ENCODE measurements at regions not wholly inside any gene's neighbourhood (a gene's known extent, or its start where the extent isn't known, plus 50 kb on each side); places are given as distances from the start of the nearest gene placed in this dataset.

DNA sequence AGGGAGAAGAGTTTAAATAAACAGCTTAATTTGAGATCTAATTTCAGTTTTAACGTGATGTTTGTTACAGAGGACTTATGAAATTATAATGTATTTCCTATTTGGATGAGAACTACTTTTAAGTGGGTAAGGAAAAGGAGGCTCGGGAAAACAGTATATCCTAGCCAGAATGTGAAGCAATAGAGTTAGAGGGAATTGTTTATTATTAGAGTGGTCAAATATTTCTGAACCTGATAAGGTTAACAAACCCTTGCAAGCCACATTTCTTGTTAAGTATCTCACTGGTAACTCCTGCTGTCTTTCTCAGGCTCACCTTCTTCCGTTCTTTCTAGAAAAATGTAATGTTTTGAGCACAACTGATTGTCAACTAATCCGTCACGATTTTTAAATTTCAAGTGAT is 335.1 kb upstream of the MBL2 start:
- Histone ChIP-seq H3K27ac (no peak overlapping the region), H3K4me3 (no peak overlapping the region), H3K9me3 (ENCODE audit: low read depth, low read length) (no peaks in the 10 kb centered on the region), H3K36me3 (ENCODE audit: insufficient read depth, low read length) (no peaks in the 10 kb centered on the region), H3K9ac (ENCODE audit: insufficient read length) (no peak overlapping the region)
- no peak for TF ChIP-seq POLR2AphosphoS5 (IDR thresholded peaks at IDR 0.05; ENCODE audit: borderline replicate concordance, low read depth, low read length)
- TF ChIP-seq EZH2 (IDR thresholded peaks at IDR 0.05): no peak
- no peak for TF ChIP-seq FOXP2 (optimal IDR thresholded peaks at IDR 0.05; ENCODE audit: control extremely low read depth, extremely low read length, insufficient read depth)
- DNase-seq (ENCODE audit: low read depth, low spot score): no peak

GRCh38 chr10:53102424-53102823 is 329.8 kb upstream of the MBL2 start:
- Histone ChIP-seq H3K9me3 (ENCODE audit: low read depth, low read length) (no peaks in the 10 kb centered on the region), H3K36me3 (ENCODE audit: insufficient read depth, low read length) (no peaks in the 10 kb centered on the region), H3K27ac (no peak overlapping the region), H3K9ac (ENCODE audit: insufficient read length) (no peak overlapping the region), H3K4me3 (no peak overlapping the region)
- TF ChIP-seq EZH2 (IDR thresholded peaks at IDR 0.05) (no peak), POLR2AphosphoS5 (IDR thresholded peaks at IDR 0.05; ENCODE audit: borderline replicate concordance, low read depth, low read length) (no peak), FOXP2 (optimal IDR thresholded peaks at IDR 0.05; ENCODE audit: control extremely low read depth, extremely low read length, insufficient read depth) (no peak)
- no peak for DNase-seq (ENCODE audit: low read depth, low spot score)

DNA sequence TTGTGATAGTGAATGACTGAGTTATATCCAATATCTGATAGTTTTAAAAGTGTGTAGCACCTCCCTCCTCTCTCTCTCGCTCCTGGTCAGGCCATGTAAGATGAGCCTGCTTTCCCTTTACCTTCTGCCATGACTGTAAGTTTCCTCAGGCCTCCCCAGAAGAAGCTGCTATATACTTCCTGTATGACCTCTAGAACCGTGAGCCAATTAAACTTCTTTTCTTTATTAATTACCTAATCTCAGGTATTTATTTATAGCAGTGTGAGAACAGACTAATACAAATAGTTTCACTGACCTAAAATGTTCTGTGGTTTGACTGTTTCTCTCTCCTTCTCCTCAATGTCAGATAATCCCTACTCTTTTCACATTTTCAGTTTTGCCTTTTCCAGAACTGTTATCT is 321.3 kb upstream of the MBL2 start:
- H3K9ac ChIP-seq (ENCODE audit: insufficient read length): no peak overlapping the region
- no peaks in the 10 kb centered on the region for H3K9me3 ChIP-seq (ENCODE audit: low read depth, low read length)
- DNase-seq (ENCODE audit: low read depth, low spot score): no peak
- TF ChIP-seq FOXP2 (optimal IDR thresholded peaks at IDR 0.05; ENCODE audit: control extremely low read depth, extremely low read length, insufficient read depth) (no peak), EZH2 (IDR thresholded peaks at IDR 0.05) (no peak), POLR2AphosphoS5 (IDR thresholded peaks at IDR 0.05; ENCODE audit: borderline replicate concordance, low read depth, low read length) (no peak)
- H3K27ac ChIP-seq: no peak overlapping the region
- no peak overlapping the region for H3K4me3 ChIP-seq
- no peaks in the 10 kb centered on the region for H3K36me3 ChIP-seq (ENCODE audit: insufficient read depth, low read length)

GRCh38 chr10:53091574-53091973 is 319.0 kb upstream of the MBL2 start:
- H3K9me3 ChIP-seq (ENCODE audit: low read depth, low read length): no peaks in the 10 kb centered on the region
- no peak overlapping the region for H3K27ac ChIP-seq
- no peak for DNase-seq (ENCODE audit: low read depth, low spot score)
- no peak for TF ChIP-seq EZH2 (IDR thresholded peaks at IDR 0.05)
- no peak for TF ChIP-seq FOXP2 (optimal IDR thresholded peaks at IDR 0.05; ENCODE audit: control extremely low read depth, extremely low read length, insufficient read depth)
- no peak for TF ChIP-seq POLR2AphosphoS5 (IDR thresholded peaks at IDR 0.05; ENCODE audit: borderline replicate concordance, low read depth, low read length)
- no peak overlapping the region for H3K4me3 ChIP-seq
- no peaks in the 10 kb centered on the region for H3K36me3 ChIP-seq (ENCODE audit: insufficient read depth, low read length)
- H3K9ac ChIP-seq (ENCODE audit: insufficient read length): no peak overlapping the region

DNA sequence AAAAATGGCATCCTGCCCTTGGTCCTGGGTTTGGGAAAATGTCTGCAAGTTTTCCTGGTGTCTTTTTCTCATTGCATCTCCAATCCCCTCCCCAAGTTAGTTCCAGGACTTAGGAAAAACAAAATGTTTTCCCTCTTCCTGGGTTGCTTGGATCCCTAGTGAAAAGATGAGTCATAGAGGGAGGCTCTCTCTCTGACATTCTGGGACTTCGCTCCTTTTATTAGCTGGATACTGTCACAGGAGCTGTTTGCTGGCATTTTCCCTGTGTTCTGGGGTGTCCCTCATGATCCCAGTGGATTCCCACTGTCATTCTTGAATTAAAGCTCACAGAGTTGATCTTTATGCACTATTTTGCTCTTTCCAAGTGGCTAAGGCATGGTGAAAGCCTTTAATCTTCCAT is 316.4 kb upstream of the MBL2 start:
- H3K9ac ChIP-seq (ENCODE audit: insufficient read length): no peak overlapping the region
- H3K36me3 ChIP-seq (ENCODE audit: insufficient read depth, low read length): no peaks in the 10 kb centered on the region
- no peak for DNase-seq (ENCODE audit: low read depth, low spot score)
- H3K4me3 ChIP-seq: no peak overlapping the region
- no peak overlapping the region for H3K27ac ChIP-seq
- no peak for TF ChIP-seq POLR2AphosphoS5 (IDR thresholded peaks at IDR 0.05; ENCODE audit: borderline replicate concordance, low read depth, low read length)
- TF ChIP-seq EZH2 (IDR thresholded peaks at IDR 0.05): no peak
- TF ChIP-seq FOXP2 (optimal IDR thresholded peaks at IDR 0.05; ENCODE audit: control extremely low read depth, extremely low read length, insufficient read depth): no peak
- no peaks in the 10 kb centered on the region for H3K9me3 ChIP-seq (ENCODE audit: low read depth, low read length)

- Histone ChIP-seq H3K27ac (no peak overlapping the region), H3K36me3 (ENCODE audit: insufficient read depth, low read length) (no peaks in the 10 kb centered on the region), H3K9ac (ENCODE audit: insufficient read length) (no peak overlapping the region), H3K9me3 (ENCODE audit: low read depth, low read length) (no peaks in the 10 kb centered on the region), H3K4me3 (no peak overlapping the region)
- no peak for TF ChIP-seq EZH2 (IDR thresholded peaks at IDR 0.05)
- DNase-seq (ENCODE audit: low read depth, low spot score): no peak
These were observed 306.7 kb upstream of the MBL2 start for GRCh38 chr10:53079283-53079682.

DNA sequence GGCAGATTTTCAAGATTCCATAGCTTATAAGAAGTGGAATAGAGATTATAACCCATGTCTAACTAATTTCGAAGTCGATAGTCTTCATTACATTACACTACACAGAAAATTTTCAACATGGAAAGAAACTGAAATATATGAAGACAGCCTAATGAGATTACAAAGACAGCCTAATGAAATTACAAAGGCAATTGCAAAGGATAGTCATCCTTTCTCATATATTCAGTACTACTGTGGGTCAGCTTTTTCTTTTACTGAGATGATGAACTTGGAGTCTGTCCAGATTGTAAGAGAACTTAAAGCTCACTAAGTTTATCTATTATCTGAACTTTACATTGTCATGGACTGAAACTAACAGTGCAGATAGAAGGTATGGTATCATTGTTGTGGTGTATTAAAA is 304.4 kb upstream of the MBL2 start:
- H3K36me3 ChIP-seq (ENCODE audit: insufficient read depth, low read length): no peaks in the 10 kb centered on the region
- no peak overlapping the region for H3K4me3 ChIP-seq
- no peak for TF ChIP-seq FOXP2 (optimal IDR thresholded peaks at IDR 0.05; ENCODE audit: control extremely low read depth, extremely low read length, insufficient read depth)
- no peak for TF ChIP-seq POLR2AphosphoS5 (IDR thresholded peaks at IDR 0.05; ENCODE audit: borderline replicate concordance, low read depth, low read length)
- no peak for TF ChIP-seq EZH2 (IDR thresholded peaks at IDR 0.05)
- no peaks in the 10 kb centered on the region for H3K9me3 ChIP-seq (ENCODE audit: low read depth, low read length)
- no peak overlapping the region for H3K27ac ChIP-seq
- DNase-seq (ENCODE audit: low read depth, low spot score): no peak
- H3K9ac ChIP-seq (ENCODE audit: insufficient read length): no peak overlapping the region

DNA sequence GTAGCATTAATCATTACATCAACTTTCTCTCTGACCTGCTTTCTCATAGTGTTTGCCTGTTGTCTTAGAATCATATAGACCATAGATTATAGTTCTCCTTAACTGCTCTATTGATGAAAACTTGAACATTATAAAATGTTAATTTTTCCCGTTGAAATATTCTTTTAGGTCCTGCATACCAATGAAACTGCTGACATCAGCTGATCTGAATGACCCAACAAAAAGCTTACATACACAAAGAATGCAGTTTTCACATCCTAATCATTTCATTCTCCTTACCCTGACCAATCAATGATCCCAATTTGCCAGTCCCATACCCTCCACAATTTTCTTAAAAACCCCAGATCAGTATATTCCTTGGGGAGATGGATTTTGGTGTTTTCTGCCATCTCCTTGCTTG is 302.9 kb upstream of the MBL2 start:
- TF ChIP-seq FOXP2 (optimal IDR thresholded peaks at IDR 0.05; ENCODE audit: control extremely low read depth, extremely low read length, insufficient read depth): no peak
- H3K9ac ChIP-seq (ENCODE audit: insufficient read length): no peak overlapping the region
- H3K4me3 ChIP-seq: no peak overlapping the region
- no peaks in the 10 kb centered on the region for H3K36me3 ChIP-seq (ENCODE audit: insufficient read depth, low read length)
- no peak for DNase-seq (ENCODE audit: low read depth, low spot score)
- no peaks in the 10 kb centered on the region for H3K9me3 ChIP-seq (ENCODE audit: low read depth, low read length)
- H3K27ac ChIP-seq: no peak overlapping the region

GRCh38 chr10:53072144-53072543 is 299.6 kb upstream of the MBL2 start:
- H3K27ac ChIP-seq: no peak overlapping the region
- H3K36me3 ChIP-seq (ENCODE audit: insufficient read depth, low read length): no peaks in the 10 kb centered on the region
- peak overlapping the region; percentile 5; the same call in 1 of the 2 replicates for H3K4me3 ChIP-seq
- TF ChIP-seq FOXP2 (optimal IDR thresholded peaks at IDR 0.05; ENCODE audit: control extremely low read depth, extremely low read length, insufficient read depth) (no peak), EZH2 (IDR thresholded peaks at IDR 0.05) (no peak), POLR2AphosphoS5 (IDR thresholded peaks at IDR 0.05; ENCODE audit: borderline replicate concordance, low read depth, low read length) (no peak)
- no peaks in the 10 kb centered on the region for H3K9me3 ChIP-seq (ENCODE audit: low read depth, low read length)
- no peak for DNase-seq (ENCODE audit: low read depth, low spot score)
- no peak overlapping the region for H3K9ac ChIP-seq (ENCODE audit: insufficient read length)

Measured in SK-N-MC (cell line).